HG03175 (cell line): ENCODE measurements at regions not wholly inside any gene's neighbourhood (a gene's known extent, or its start where the extent isn't known, plus 50 kb on each side); places are given as distances from the start of the nearest gene placed in this dataset.
"Not testable (repeated sequence)": the region's sequence is repeated elsewhere in the genome, so short reads cannot be mapped to it uniquely, and the experiment has no call there.

Source experiments
- ATAC-seq: cut with Tn5 transposase; IDR thresholded peaks from one replicate; pipeline ENCODE4 v1.9.1; 2021; ENCODE audit warnings: mild to moderate bottlenecking, moderate library complexity; ENCODE audit not compliant: unreplicated experiment

GRCh38 chr12:88684170-88684569 is 103.9 kb upstream of the KITLG start:
- ATAC-seq = no peak

GRCh38 chr12:88683628-88684027 is 103.4 kb upstream of the KITLG start:
- no peak for ATAC-seq

DNA sequence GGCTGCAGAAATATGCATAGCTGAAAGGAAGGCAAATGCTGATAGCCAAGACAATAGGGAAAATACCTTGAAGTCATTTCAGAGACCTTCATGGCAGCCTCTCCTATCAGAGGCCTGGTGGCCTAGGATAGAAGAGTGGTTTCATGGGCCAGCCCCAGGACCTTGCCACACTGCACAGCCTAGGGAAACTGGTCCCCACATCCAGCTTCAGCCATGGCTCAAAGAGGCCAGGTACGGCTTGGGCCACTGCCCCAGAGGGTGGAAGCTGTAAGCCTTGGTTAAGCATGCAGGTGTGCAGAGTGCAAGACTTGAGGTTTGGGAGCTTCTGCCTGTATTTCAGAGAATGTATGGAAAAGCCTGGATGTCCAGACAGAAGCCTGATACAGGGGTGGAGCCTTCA is 101.0 kb upstream of the KITLG start:
- ATAC-seq = no peak

DNA sequence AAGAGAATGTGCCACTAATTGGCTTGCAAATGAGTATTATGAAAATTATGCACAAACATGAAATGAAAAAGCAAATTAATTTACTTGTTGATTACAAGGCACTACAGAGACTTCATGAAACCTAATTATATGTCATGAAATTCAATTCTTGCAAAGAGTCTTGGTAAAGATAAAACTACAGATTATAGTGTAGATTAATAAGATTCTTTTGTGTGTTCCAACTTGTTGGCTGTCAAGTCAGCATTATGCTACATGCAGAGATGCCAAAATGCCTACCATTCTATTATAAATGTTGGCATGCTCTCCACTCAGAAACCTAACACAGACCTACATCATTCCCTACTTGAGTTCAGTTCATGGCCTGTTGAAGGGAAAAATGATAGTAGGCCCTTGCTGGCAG is 97.2 kb upstream of the KITLG start:
- no peak for ATAC-seq

GRCh38 chr12:88667615-88668014 is 87.3 kb upstream of the KITLG start:
- not testable (repeated sequence) for ATAC-seq

DNA sequence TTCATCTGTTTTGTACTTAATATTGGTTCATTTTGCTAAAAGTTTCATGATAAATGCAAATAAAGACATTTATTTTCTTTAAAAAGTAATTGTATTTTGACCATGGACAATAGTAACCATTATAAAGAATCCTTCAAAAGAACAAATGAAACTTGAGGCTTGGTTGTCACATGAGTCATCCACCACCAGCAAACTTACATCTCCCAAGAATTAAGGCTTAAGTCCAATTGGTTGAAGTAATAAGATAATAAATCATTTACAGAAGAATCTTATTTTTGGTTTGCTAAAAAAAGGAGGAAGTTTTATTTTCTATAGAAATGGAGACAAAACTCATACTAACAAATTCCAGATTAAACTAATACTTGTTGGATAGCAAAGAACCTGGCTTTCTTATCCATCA is 84.8 kb upstream of the KITLG start:
- no peak for ATAC-seq

DNA sequence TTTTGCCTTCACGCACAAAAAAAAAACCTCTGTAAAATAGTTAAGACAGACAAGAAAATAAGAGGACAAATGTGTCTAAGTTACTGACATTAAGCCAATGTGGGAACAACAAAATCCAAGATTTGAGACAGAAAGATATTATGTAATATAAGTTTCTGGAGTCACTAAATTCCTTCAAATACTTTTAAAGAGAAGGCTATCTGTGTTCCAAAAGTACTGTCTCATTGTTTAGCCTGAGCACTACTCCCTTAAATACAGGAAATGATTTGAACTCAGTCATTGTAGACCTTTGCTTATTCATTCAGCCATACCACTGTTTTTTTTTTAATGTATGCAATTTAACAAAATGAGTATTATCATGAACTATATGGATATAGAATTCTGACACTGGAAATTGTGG is 82.7 kb upstream of the KITLG start:
- ATAC-seq = no peak

DNA sequence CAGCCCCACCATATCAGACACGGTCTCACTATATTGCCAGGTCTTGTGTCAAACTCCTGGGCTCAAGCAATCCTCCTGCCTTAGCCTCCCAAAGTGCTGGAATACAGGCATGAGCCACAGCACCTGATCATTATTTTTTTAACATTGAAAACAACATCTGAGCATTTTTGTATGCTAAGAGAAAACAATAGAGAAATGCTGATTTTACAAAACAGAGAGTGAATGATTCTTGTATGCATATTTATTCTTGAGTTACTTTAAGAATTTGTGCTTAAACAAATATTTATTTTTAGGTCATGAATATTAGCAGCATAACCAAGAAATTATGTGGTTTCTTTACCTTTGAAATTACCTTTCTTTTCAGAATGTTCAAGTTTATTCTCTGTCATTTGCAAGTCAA is 81.8 kb upstream of the KITLG start:
- ATAC-seq = no peak

GRCh38 chr12:88658009-88658408 is 77.7 kb upstream of the KITLG start:
- no peak for ATAC-seq

DNA sequence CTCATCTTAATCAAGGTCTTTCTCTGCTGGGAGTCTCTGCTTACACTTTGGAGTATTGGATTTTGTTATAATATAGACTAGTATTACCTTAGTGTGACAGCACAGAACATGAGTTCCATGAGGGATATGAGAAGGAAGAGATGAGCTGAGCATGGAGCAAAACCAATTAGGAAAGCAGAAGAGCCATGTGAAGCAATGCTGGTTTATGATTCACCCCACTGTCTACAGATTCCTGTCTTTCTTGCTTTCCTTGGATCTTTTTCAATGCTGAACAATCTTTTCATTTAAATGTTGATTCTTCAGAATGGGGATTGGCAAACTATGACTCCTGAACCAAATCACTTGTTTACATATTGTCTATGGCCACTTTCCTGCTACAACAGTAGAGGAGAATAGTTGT is 70.4 kb upstream of the KITLG start:
- ATAC-seq = no peak

DNA sequence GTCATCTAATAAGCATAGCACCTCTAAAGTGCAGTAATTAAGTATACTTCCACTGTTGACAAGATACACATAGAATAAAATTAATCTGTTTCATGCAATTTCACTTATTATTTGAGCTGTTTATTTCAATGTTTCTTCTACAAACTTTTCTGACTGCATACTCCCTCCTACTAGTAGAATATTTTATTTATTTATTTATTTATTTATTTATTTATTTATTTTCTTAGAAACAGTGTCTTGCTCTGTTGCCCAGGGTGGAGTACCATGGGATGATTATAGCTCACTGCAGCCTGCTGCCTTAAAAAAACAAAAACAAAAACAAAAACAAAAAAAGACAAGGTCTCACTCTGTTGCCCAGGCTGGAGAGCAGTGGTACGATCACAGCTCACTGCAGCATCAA is 68.4 kb upstream of the KITLG start:
- ATAC-seq = no peak

DNA sequence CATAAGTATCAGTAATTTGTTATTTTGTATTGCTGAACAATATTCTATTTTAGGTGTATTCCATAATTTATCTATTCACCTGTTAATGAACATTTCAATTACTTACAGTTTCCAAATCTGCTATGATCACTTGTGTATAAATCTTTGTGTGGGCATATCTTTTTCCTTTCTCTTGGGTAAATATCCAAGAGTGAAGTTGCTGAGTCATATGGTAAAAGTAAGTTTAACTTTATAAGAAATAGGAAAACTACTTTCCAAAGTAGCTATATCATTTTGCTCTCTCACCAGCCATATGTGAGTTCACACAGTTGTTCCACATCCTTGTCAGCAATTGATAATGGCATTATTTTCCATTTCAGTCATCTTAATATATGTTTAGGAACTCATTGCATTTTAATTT is 66.6 kb upstream of the KITLG start:
- ATAC-seq = no peak

GRCh38 chr12:88645816-88646215 is 65.5 kb upstream of the KITLG start:
- ATAC-seq = no peak

- no peak for ATAC-seq
Observed at GRCh38 chr12:88644946-88645702, 64.9 kb upstream of the KITLG start.

GRCh38 chr12:88643685-88644084 is 63.4 kb upstream of the KITLG start:
- no peak for ATAC-seq

- ATAC-seq = no peak
Observed at GRCh38 chr12:88642675-88643431, 62.6 kb upstream of the KITLG start.

DNA sequence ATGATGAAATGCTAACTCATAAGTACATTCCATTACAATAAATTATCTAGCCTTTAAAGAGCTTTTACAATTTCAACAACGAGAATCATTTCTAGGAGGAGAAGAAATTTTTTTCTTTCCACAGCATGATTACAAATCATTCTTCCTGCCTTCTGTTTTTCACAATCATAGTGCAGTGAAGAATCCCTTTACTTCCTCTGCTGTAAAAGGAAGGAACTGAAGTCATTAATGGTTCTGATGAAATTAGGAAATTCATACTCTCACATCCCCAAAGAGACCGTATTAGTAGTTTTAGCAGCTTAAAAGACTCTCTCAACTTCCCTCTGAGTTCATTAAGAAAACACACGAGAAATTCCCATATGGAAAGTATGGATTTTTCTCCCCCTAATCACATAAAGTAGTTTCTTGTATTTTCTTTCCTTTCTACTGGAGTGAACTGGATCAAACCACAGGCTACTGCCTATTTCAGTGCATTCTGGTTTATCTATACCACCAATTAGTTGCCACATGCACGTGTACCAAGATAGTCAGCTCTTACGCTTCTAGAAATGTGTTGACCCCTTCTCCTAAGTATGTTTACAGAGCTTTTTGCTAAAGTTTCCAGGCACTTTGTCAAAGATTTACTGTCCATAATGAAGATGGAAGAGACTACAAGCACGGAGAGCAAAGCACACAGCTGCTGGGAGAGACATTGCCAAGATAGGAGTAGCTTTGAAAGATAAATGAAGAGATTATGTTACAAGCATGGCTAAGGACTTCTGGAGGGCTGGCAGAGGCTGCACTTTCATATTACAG is 58.9 kb upstream of the KITLG start:
- no peak for ATAC-seq

- ATAC-seq = no peak
Observed at GRCh38 chr12:88638388-88638787, 58.1 kb upstream of the KITLG start.

DNA sequence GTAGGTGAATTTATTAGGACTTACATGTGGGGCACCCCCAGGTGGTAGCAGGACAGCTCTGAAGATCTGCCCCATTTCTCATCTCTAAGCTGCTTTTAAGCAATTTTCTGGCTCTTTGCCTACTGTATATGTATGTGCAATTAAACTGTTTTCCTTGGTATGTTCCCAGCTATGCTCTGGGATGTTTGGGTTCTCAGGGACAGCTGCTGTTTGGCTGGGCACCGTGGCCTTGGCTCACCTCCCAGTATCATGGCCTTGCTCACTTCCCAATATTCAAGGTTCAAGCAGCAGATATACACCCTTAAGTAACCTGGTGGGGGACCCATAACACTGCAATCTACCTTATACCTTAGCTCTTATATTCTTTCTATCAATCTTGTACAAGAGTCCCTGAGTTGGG is 53.7 kb upstream of the KITLG start:
- no peak for ATAC-seq

DNA sequence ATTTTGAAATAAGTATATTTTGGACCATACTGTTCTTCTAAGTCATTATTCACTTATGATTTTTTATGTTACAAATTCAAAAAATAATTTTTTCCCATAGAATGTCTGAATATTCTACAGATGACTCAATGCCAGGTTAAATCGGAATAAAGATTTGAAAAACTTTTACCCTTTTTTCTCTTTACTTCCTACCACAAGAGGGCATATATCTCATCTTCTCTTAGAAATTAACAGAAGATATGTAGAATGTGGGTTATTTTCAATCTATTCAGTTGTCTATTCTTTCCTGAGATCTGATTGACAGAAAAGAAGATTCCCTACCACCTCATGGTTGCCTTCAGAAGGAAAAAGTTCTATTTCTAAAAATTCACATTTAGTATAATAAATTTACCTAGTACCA is 53.0 kb upstream of the KITLG start:
- no peak for ATAC-seq

GRCh38 chr12:88630561-88630960 is 50.3 kb upstream of the KITLG start:
- ATAC-seq = no peak
